A549 (cell line): ENCODE measurements at regions not wholly inside any gene's neighbourhood (a gene's known extent, or its start where the extent isn't known, plus 50 kb on each side); places are given as distances from the start of the nearest gene placed in this dataset.

ENCODE experiments used
- CHD2 ChIP-seq: fragments of 150-350 bp; IDR thresholded peaks from 2 replicates; pipeline ENCODE4 v1.6.1; 2014; ENCODE audit warnings: low read length; ENCODE audit not compliant: partially characterized antibody
- CHD4 ChIP-seq: fragments of 200-600 bp; sonication (generic); IDR thresholded peaks from 2 replicates; pipeline ENCODE4 v1.6.1; 2016; ENCODE audit warnings: antibody characterized with exemption, mild to moderate bottlenecking, borderline replicate concordance
- CTCF ChIP-seq: fragments of >200 bp; sonication (Bioruptor Twin); formaldehyde crosslinking; IDR thresholded peaks from 3 replicates; pipeline ENCODE4 v1.5.1; 2016
- ESRRA ChIP-seq: fragments of 150-350 bp; IDR thresholded peaks from 2 replicates; pipeline ENCODE4 v1.6.1; 2014; ENCODE audit warnings: mild to moderate bottlenecking, low read length, borderline replicate concordance
- JUN ChIP-seq, 2 experiments: fragments of >200 bp; sonication (Bioruptor Twin); formaldehyde crosslinking; IDR thresholded peaks; 2 replicates in 1 of 2; 3 replicates in 1 of 2; pipeline ENCODE4 v1.6.1; 2016 to 2017
- PBX3 ChIP-seq: IDR thresholded peaks from 2 replicates; pipeline ENCODE4 v1.6.1; 2012
- POLR2A ChIP-seq: IDR thresholded peaks from 2 replicates; pipeline ENCODE4 v1.6.1; 2012; ENCODE audit warnings: mild to moderate bottlenecking, low read length
- RAD21 ChIP-seq, 2 experiments: fragments of >200 bp in 1 of 2; sonication (Bioruptor Twin) in 1 of 2; formaldehyde crosslinking in 1 of 2; IDR thresholded peaks in 1 of 2; conservative IDR thresholded peaks in 1 of 2; 2 replicates in 1 of 2; 3 replicates in 1 of 2; pipeline ENCODE4 v1.6.1; 2012 to 2018; ENCODE audit warnings: inconsistent platforms in 1 of 2
- RARB ChIP-seq: fragments of 250-450 bp; sonication (Bioruptor Pico); IDR thresholded peaks from 2 replicates; pipeline ENCODE4 v1.8.0; 2021; ENCODE audit warnings: mild to moderate bottlenecking, moderate library complexity
- SMC3 ChIP-seq: fragments of >200 bp; sonication (Bioruptor Twin); formaldehyde crosslinking; IDR thresholded peaks from 3 replicates; pipeline ENCODE4 v1.6.1; 2018; ENCODE audit warnings: inconsistent platforms
- USF2 ChIP-seq: fragments of 450-650 bp; IDR thresholded peaks from 2 replicates; pipeline ENCODE4 v1.6.1; 2014; ENCODE audit warnings: antibody characterized with exemption

GRCh38 chr4:126937342-126937741 is 695.4 kb upstream of the INTU start:
- no peak for TF ChIP-seq CTCF
- no peak for TF ChIP-seq POLR2A
- TF ChIP-seq CHD2: no peak
- no peak for TF ChIP-seq RARB (CRISPR knock-in tag)
- TF ChIP-seq PBX3: no peak
- TF ChIP-seq RAD21 (conservative IDR thresholded peaks at IDR 0.05 in 1 of 2, IDR thresholded peaks at IDR 0.05 in 1 of 2): no peak
- no peak for TF ChIP-seq USF2
- no peak for TF ChIP-seq ESRRA
- TF ChIP-seq SMC3: no peak
- no peak for TF ChIP-seq CHD4
- TF ChIP-seq JUN (IDR thresholded peaks at IDR 0.05): no peak
